Lower leg skin (tissue), 3 donors: ENCODE measurements at regions not wholly inside any gene's neighbourhood (a gene's known extent, or its start where the extent isn't known, plus 50 kb on each side); places are given as distances from the start of the nearest gene placed in this dataset.
"Not testable (repeated sequence)": the region's sequence is repeated elsewhere in the genome, so short reads cannot be mapped to it uniquely, and the experiment has no call there.

ENCODE experiments used
- CTCF ChIP-seq, 3 donors: fragments of 450-650 bp; IDR thresholded peaks; one replicate each; pipeline ENCODE4 v1.5.1; 2016; ENCODE audit warnings: antibody characterized with exemption in 3 of 3, mild to moderate bottlenecking in 3 of 3, moderate library complexity in 2 of 3
- POLR2A ChIP-seq, 2 donors: fragments of 450-650 bp; IDR thresholded peaks; one replicate each; pipeline ENCODE4 v1.6.1; 2016 to 2017; ENCODE audit warnings: antibody characterized with exemption in 2 of 2, mild to moderate bottlenecking in 1 of 2, moderate library complexity in 1 of 2

DNA sequence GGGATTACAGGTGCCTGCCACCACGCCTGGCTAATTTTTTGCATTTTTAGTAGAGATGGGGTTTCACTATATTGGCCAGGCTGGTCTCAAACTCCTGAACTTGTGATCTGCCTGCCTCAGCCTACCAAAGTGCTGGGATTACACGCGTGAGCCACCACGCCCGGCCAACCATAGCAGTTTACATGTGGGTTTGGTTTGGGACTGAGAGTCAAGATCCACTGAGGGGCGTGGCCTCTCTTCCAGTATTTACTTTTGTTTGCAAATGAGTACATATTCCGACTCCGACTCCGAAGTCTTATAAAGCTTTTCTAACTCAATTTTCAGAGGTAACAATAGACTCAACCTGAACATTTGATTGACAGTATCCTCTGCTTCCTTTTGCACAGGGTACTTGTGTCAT lies 135.4 kb downstream of the LRIG2 start:
- TF ChIP-seq POLR2A, CTCF (IDR thresholded peaks at IDR 0.05): not testable (repeated sequence)
